Hepatocyte (in vitro differentiated cells): ENCODE measurements at regions not wholly inside any gene's neighbourhood (a gene's known extent, or its start where the extent isn't known, plus 50 kb on each side); places are given as distances from the start of the nearest gene placed in this dataset.

Experiments
- CTCF ChIP-seq: fragments of 200-600 bp; sonication (generic); IDR thresholded peaks from 2 replicates; pipeline ENCODE4 v1.5.1; 2016; ENCODE audit warnings: antibody characterized with exemption, mild to moderate bottlenecking; ENCODE audit not compliant: poor library complexity
- EZH2 ChIP-seq: fragments of 200-600 bp; sonication (generic); IDR thresholded peaks from 2 replicates; pipeline ENCODE4 v1.6.1; 2016; ENCODE audit warnings: antibody characterized with exemption, mild to moderate bottlenecking, borderline replicate concordance
- EZH2phosphoT487 ChIP-seq: fragments of 200-600 bp; sonication (generic); IDR thresholded peaks from one replicate; pipeline ENCODE4 v1.6.1; 2018; ENCODE audit warnings: antibody characterized with exemption, mild to moderate bottlenecking, low read depth, moderate library complexity; ENCODE audit not compliant: unreplicated experiment, severe bottlenecking

GRCh38 chr2:14355102-14355501 lies 277.4 kb upstream of the LRATD1 start:
- TF ChIP-seq CTCF, result no peak
- TF ChIP-seq EZH2, result no peak
- TF ChIP-seq EZH2phosphoT487, result no peak
